HepG2 (cell line): ENCODE measurements at regions not wholly inside any gene's neighbourhood (a gene's known extent, or its start where the extent isn't known, plus 50 kb on each side); places are given as distances from the start of the nearest gene placed in this dataset.

ENCODE experiments used
- ATAC-seq: fragments of 200-7000 bp; cut with Tn5 transposase; 3 replicates; pipeline ENCODE4 v1.9.1; 2020; ENCODE audit warnings: mild to moderate bottlenecking, moderate library complexity
- BruUV-seq: library from RNA; stranded (reverse); fragments of 400-500 nt; replicated peaks from 2 replicates; lab custom pipeline; 2021; lab: Mats Ljungman, UMichigan
- CTCF ChIA-PET: fragments of 300-600 bp; formaldehyde crosslinking; extraction: SDS; loops from one replicate; lab custom pipeline; 2021; ENCODE audit warnings: low total read pairs, inconsistent platforms, low intra/inter-chr PET ratio; lab: Yijun Ruan, JAX
- POLR2A ChIA-PET: fragments of 350-600 bp; sonication (Branson Sonifier 250); formaldehyde crosslinking; loops from one replicate; lab custom pipeline; 2020; ENCODE audit warnings: antibody characterized with exemption, inconsistent platforms; lab: Yijun Ruan, JAX
- DNase-seq: peaks from one replicate; pipeline ENCODE4 v3.0.0-alpha.2; 2015; ENCODE audit warnings: low spot score
- FAIRE-seq: peaks from 3 replicates; lab custom pipeline; 2011; peaks lifted over from hg19 to GRCh38; lab: Jason Lieb, UNC
- H2AFZ ChIP-seq: one replicate; pipeline ENCODE4 v1.6.1; 2011; ENCODE audit warnings: low read length, inconsistent platforms
- H3K27ac ChIP-seq: fragments of 300-600 bp; 3 replicates; pipeline ENCODE4 v1.8.0; 2011; ENCODE audit warnings: mixed run types, mild to moderate bottlenecking, mixed read lengths, low read length, inconsistent platforms; ENCODE audit not compliant: insufficient read depth; ENCODE audit errors: extremely low read length
- H3K27me3 ChIP-seq, 2 experiments: fragments of 200-600 bp in 1 of 2; 2 replicates in 1 of 2; 3 replicates in 1 of 2; pipeline versions ENCODE4 v1.6.0 to v1.8.0; 2011; ENCODE audit warnings: low read length in 2 of 2, mild to moderate bottlenecking in 2 of 2, moderate library complexity in 2 of 2, inconsistent platforms in 1 of 2; ENCODE audit not compliant: insufficient read depth in 2 of 2, control insufficient read depth in 1 of 2
- H3K36me3 ChIP-seq, 2 experiments: fragments of 200-600 bp in 1 of 2; replicated peaks in 1 of 2; 2 replicates in 1 of 2; 3 replicates in 1 of 2; pipeline versions ENCODE4 v1.5.1 to v1.8.0; 2011; ENCODE audit warnings: low read length in 2 of 2, inconsistent platforms in 1 of 2; ENCODE audit not compliant: insufficient read depth in 2 of 2, control insufficient read depth in 1 of 2
- H3K4me1 ChIP-seq: 2 replicates; pipeline ENCODE4 v1.5.1; 2012; ENCODE audit warnings: low read length, inconsistent platforms; ENCODE audit not compliant: insufficient read depth
- H3K4me2 ChIP-seq: 2 replicates; pipeline ENCODE4 v1.6.0; 2011; ENCODE audit warnings: low read depth, low read length, inconsistent platforms
- H3K4me3 ChIP-seq, 3 experiments: fragments of 200-600 bp in 1 of 3; sonication (generic), shearing (Covaris generic) in 1 of 3; replicated peaks in 1 of 3; 2 replicates each; pipeline ENCODE4 v1.5.1; 2011 to 2016; ENCODE audit warnings: low read length in 3 of 3, inconsistent platforms in 2 of 3, low read depth in 2 of 3, mild to moderate bottlenecking in 2 of 3, control low read depth in 1 of 3, mixed read lengths in 1 of 3; ENCODE audit not compliant: insufficient read depth in 1 of 3
- H3K79me2 ChIP-seq: one replicate; pipeline ENCODE4 v1.6.1; 2011; ENCODE audit warnings: low read length, inconsistent platforms; ENCODE audit not compliant: insufficient read depth
- H3K9ac ChIP-seq: 2 replicates; pipeline ENCODE4 v1.6.0; 2011; ENCODE audit warnings: mild to moderate bottlenecking, low read depth, low read length, inconsistent platforms; ENCODE audit not compliant: insufficient read depth
- H3K9me3 ChIP-seq: 2 replicates; pipeline ENCODE4 v1.5.1; 2012; ENCODE audit warnings: mild to moderate bottlenecking, low read length
- H4K20me1 ChIP-seq: 2 replicates; pipeline ENCODE4 v1.6.0; 2011; ENCODE audit warnings: inconsistent platforms, mild to moderate bottlenecking, low read length, moderate library complexity; ENCODE audit not compliant: insufficient read depth
- ATF2 ChIP-seq: sonication (generic); formaldehyde crosslinking; IDR thresholded peaks from 2 replicates; pipeline ENCODE4 v1.4.0; 2020; ENCODE audit warnings: missing genetic modification reagents
- CREB1 ChIP-seq, 2 experiments: fragments of 450-650 bp in 1 of 2; IDR thresholded peaks; 2 replicates each; pipeline ENCODE4 v1.6.1; 2016 to 2017; ENCODE audit warnings: control low read depth in 1 of 2, mild to moderate bottlenecking in 1 of 2, missing compliant biosample characterization in 1 of 2, missing genetic modification characterization in 1 of 2
- ELF1 ChIP-seq: sonication (generic); formaldehyde crosslinking; IDR thresholded peaks from 2 replicates; pipeline ENCODE4 v1.4.0; 2020; ENCODE audit warnings: missing genetic modification reagents
- GATAD2A ChIP-seq: IDR thresholded peaks from 2 replicates; pipeline ENCODE4 v1.6.1; 2016
- HOXD1 ChIP-seq: sonication (generic); formaldehyde crosslinking; IDR thresholded peaks from 2 replicates; pipeline ENCODE4 v1.5.0; 2020; ENCODE audit warnings: missing genetic modification reagents
- KLF9 ChIP-seq: IDR thresholded peaks from 2 replicates; pipeline ENCODE4 v1.6.1; 2016; ENCODE audit warnings: low read depth
- MAFG ChIP-seq: sonication (generic); formaldehyde crosslinking; IDR thresholded peaks from 2 replicates; pipeline ENCODE4 v1.5.1; 2020; ENCODE audit warnings: mild to moderate bottlenecking, missing genetic modification reagents
- PITX1 ChIP-seq: sonication (generic); formaldehyde crosslinking; IDR thresholded peaks from 2 replicates; pipeline ENCODE4 v1.5.1; 2020; ENCODE audit warnings: mild to moderate bottlenecking, missing genetic modification reagents
- RFXANK ChIP-seq: IDR thresholded peaks from 2 replicates; pipeline ENCODE4 v1.6.1; 2016
- SMARCC2 ChIP-seq: fragments of 450-650 bp; IDR thresholded peaks from 2 replicates; pipeline ENCODE4 v1.6.1; 2017; ENCODE audit warnings: antibody characterized with exemption, mild to moderate bottlenecking
- SNAPC5 ChIP-seq: sonication (generic); formaldehyde crosslinking; IDR thresholded peaks from 2 replicates; pipeline ENCODE4 v1.8.1; 2023; ENCODE audit warnings: mild to moderate bottlenecking, missing genetic modification reagents, borderline replicate concordance
- SP140L ChIP-seq: sonication (generic); formaldehyde crosslinking; IDR thresholded peaks from 2 replicates; pipeline ENCODE4 v1.4.0; 2020; ENCODE audit warnings: missing genetic modification reagents, borderline replicate concordance
- TAF1 ChIP-seq: sonication (generic); formaldehyde crosslinking; IDR thresholded peaks from 2 replicates; pipeline ENCODE4 v1.4.0; 2020; ENCODE audit warnings: missing genetic modification reagents
- TBL1XR1 ChIP-seq: fragments of 150-350 bp; IDR thresholded peaks from 2 replicates; pipeline ENCODE4 v1.6.1; 2014; ENCODE audit warnings: borderline replicate concordance, low read length; ENCODE audit not compliant: partially characterized antibody
- ZBTB38 ChIP-seq: sonication (generic); formaldehyde crosslinking; IDR thresholded peaks from 2 replicates; pipeline ENCODE4 v1.5.1; 2020; ENCODE audit warnings: mild to moderate bottlenecking, missing genetic modification reagents
- ZFP37 ChIP-seq: sonication (generic); formaldehyde crosslinking; IDR thresholded peaks from 2 replicates; pipeline ENCODE4 v1.4.0; 2020; ENCODE audit warnings: missing genetic modification reagents, borderline replicate concordance
- ZNF235 ChIP-seq: sonication (generic); formaldehyde crosslinking; IDR thresholded peaks from 2 replicates; pipeline ENCODE4 v1.8.1; 2023; ENCODE audit warnings: mild to moderate bottlenecking, missing genetic modification reagents, borderline replicate concordance
- ZNF33B ChIP-seq: sonication (generic); formaldehyde crosslinking; IDR thresholded peaks from 2 replicates; pipeline ENCODE4 v1.5.1; 2020; ENCODE audit warnings: mild to moderate bottlenecking, missing genetic modification reagents
- WGBS: methylation state at CpG from one replicate; pipeline ENCODE4 v1.1.6; 2017; ENCODE audit warnings: low lambda C conversion rate; 5-methylcytosine and 5-hydroxymethylcytosine counted together
- in situ Hi-C: cut with HindIII; loops from 2 replicates; pipeline ENCODE4 v1.10.0; 2017; ENCODE audit warnings: low pct_unique_long_range_greater_than_20kb; ENCODE audit not compliant: extremely low pct_ligation_motif_present
- intact Hi-C: fragments of 100-400 bp; cut with micrococcal nuclease; formaldehyde crosslinking; loops from one replicate; pipeline ENCODE4 v1.10.0; 2022; ENCODE audit not compliant: unreplicated experiment
- TF ChIP-seq, protein P1 (sequence below): sonication (generic); formaldehyde crosslinking; IDR thresholded peaks from 2 replicates; pipeline ENCODE4 v1.4.0; 2020; ENCODE audit warnings: missing genetic modification reagents, borderline replicate concordance

DNA sequence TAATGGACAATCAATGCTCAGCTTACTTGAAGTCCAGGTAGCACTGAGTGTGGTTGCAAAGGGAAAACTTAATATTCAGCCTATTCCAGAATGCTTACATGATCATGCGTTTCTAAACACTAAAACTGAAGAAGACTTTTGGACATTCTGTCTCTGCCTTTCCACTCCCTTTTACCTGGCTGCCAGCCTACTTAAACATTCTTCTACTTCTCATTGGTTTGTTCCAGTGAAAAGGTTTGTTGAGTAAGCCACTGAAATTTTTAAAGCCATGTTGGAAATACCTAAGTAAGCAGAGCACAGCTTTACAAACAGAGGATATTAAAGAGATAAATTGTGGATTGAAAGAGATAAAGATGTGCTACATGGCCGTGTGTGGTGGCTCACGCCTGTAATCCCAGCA lies 1280.8 kb upstream of the AUTS2 start:
- no peak overlapping the region for H3K9ac ChIP-seq
- H3K4me3 ChIP-seq: no peak overlapping the region
- no peaks in the 10 kb centered on the region for H3K9me3 ChIP-seq
- TF ChIP-seq PITX1 (CRISPR knock-in tag): no peak
- no peak for TF ChIP-seq ATF2 (CRISPR knock-in tag)
- no peak for TF ChIP-seq TAF1
- TF ChIP-seq CREB1 (IDR thresholded peaks at IDR 0.05): no peak
- no peak for TF ChIP-seq CREB1 (CRISPR knock-in tag; IDR thresholded peaks at IDR 0.05)
- TF ChIP-seq SP140L (CRISPR knock-in tag): no peak
- TF ChIP-seq SMARCC2: no peak
- TF ChIP-seq ZFP37 (CRISPR knock-in tag): no peak
- TF ChIP-seq GATAD2A (CRISPR knock-in tag): no peak
- no peak for TF ChIP-seq RFXANK (CRISPR knock-in tag)
- TF ChIP-seq, protein P1, sequence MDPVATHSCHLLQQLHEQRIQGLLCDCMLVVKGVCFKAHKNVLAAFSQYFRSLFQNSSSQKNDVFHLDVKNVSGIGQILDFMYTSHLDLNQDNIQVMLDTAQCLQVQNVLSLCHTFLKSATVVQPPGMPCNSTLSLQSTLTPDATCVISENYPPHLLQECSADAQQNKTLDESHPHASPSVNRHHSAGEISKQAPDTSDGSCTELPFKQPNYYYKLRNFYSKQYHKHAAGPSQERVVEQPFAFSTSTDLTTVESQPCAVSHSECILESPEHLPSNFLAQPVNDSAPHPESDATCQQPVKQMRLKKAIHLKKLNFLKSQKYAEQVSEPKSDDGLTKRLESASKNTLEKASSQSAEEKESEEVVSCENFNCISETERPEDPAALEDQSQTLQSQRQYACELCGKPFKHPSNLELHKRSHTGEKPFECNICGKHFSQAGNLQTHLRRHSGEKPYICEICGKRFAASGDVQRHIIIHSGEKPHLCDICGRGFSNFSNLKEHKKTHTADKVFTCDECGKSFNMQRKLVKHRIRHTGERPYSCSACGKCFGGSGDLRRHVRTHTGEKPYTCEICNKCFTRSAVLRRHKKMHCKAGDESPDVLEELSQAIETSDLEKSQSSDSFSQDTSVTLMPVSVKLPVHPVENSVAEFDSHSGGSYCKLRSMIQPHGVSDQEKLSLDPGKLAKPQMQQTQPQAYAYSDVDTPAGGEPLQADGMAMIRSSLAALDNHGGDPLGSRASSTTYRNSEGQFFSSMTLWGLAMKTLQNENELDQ (CRISPR knock-in tag): no peak
- no peak for TF ChIP-seq SNAPC5 (CRISPR knock-in tag)
- no peak for TF ChIP-seq ELF1 (CRISPR knock-in tag)
- no peak for TF ChIP-seq KLF9
- no peak for TF ChIP-seq ZNF235
- no peak for TF ChIP-seq ZBTB38 (CRISPR knock-in tag)
- TF ChIP-seq HOXD1 (CRISPR knock-in tag): no peak
- no peak for TF ChIP-seq TBL1XR1
- no peak for TF ChIP-seq MAFG (CRISPR knock-in tag)
- TF ChIP-seq ZNF33B: no peak
- ATAC-seq: no peak
- no peak for DNase-seq
- ChIA-PET CTCF (no interaction called here), POLR2A (no interaction called here)
- H3K79me2 ChIP-seq: no peaks in the 10 kb centered on the region
- no peaks in the 10 kb centered on the region for H3K27me3 ChIP-seq
- intact Hi-C loops (no loop called here), in situ Hi-C loops (no loop called here)
- FAIRE-seq: no peak
- H3K4me2 ChIP-seq: no peak overlapping the region
- H4K20me1 ChIP-seq: no peaks in the 10 kb centered on the region
- no peaks in the 10 kb centered on the region for H3K4me1 ChIP-seq
- H2AFZ ChIP-seq: no peak overlapping the region
- no peak overlapping the region for H3K27ac ChIP-seq
- no peaks in the 10 kb centered on the region for H3K36me3 ChIP-seq
- WGBS: 21% methylated on average over 3 of the region's 3 CpGs
- BruUV-seq: no TSS peak
